H1 (cell line): ENCODE measurements at regions not wholly inside any gene's neighbourhood (a gene's known extent, or its start where the extent isn't known, plus 50 kb on each side); places are given as distances from the start of the nearest gene placed in this dataset.
A peak's percentile ranks its signal among the peaks of the same experiment; 100 is the strongest.

Source experiments
- CTCF ChIA-PET: fragments of 300-600 bp; sonication (Branson Sonifier 250); formaldehyde crosslinking; loops from one replicate; lab custom pipeline; 2021; ENCODE audit not compliant: partially characterized antibody; lab: Charles Lee
- POLR2A ChIA-PET: fragments of 300-600 bp; sonication (Branson Sonifier 250); formaldehyde crosslinking; loops from one replicate; lab custom pipeline; 2021; ENCODE audit warnings: inconsistent platforms; ENCODE audit not compliant: partially characterized antibody; lab: Charles Lee
- DNase-seq, 2 experiments: peaks; one replicate each; pipeline versions ENCODE4 v3.0.0 to v3.0.0-alpha.2; 2010 to 2022; ENCODE audit warnings: low spot score in 2 of 2, low read depth in 1 of 2, mixed read lengths in 1 of 2
- FAIRE-seq: peaks from 2 replicates; lab custom pipeline; 2011; peaks lifted over from hg19 to GRCh38; lab: Jason Lieb, UNC
- H2AFZ ChIP-seq: 2 replicates; pipeline ENCODE4 v1.8.1; 2012; ENCODE audit warnings: low read length, inconsistent platforms
- H2AK5ac ChIP-seq: 2 replicates; pipeline ENCODE4 v1.6.1; 2013; ENCODE audit warnings: low read depth, low read length
- H2BK120ac ChIP-seq: replicated peaks from 2 replicates; pipeline ENCODE3; 2013; ENCODE audit warnings: low read depth, low read length, inconsistent platforms
- H2BK12ac ChIP-seq: 2 replicates; pipeline ENCODE4 v1.6.1; 2013; ENCODE audit warnings: low read depth, low read length
- H2BK15ac ChIP-seq: 2 replicates; pipeline ENCODE4 v1.6.1; 2013; ENCODE audit warnings: low read length
- H2BK20ac ChIP-seq: 2 replicates; pipeline ENCODE4 v1.6.1; 2013; ENCODE audit warnings: low read length
- H2BK5ac ChIP-seq: 2 replicates; pipeline ENCODE4 v1.6.1; 2013; ENCODE audit warnings: low read depth, low read length
- H3K14ac ChIP-seq: 2 replicates; pipeline ENCODE4 v1.6.1; 2013; ENCODE audit warnings: inconsistent platforms; ENCODE audit not compliant: insufficient read length
- H3K18ac ChIP-seq: 2 replicates; pipeline ENCODE4 v1.6.1; 2013; ENCODE audit warnings: low read length; ENCODE audit errors: extremely low read depth
- H3K23ac ChIP-seq: 2 replicates; pipeline ENCODE4 v1.6.1; 2013; ENCODE audit warnings: inconsistent platforms; ENCODE audit not compliant: insufficient read length
- H3K23me2 ChIP-seq: 2 replicates; pipeline ENCODE4 v1.6.1; 2013; ENCODE audit warnings: low read depth, low read length
- H3K27ac ChIP-seq: 2 replicates; pipeline ENCODE4 v1.6.1; 2011; ENCODE audit warnings: low read depth, low read length, inconsistent platforms
- H3K27me3 ChIP-seq, 4 experiments: replicated peaks in 1 of 4; 1 replicate in 1 of 4; 2 replicates in 3 of 4; pipeline versions ENCODE4 v1.6.1 to v1.8.1; 2011 to 2013; ENCODE audit warnings: low read length in 3 of 4, mild to moderate bottlenecking in 3 of 4, inconsistent platforms in 2 of 4, mixed read lengths in 2 of 4, moderate library complexity in 1 of 4; ENCODE audit not compliant: control insufficient read depth in 3 of 4, insufficient read depth in 3 of 4; ENCODE audit errors: extremely low read depth in 1 of 4
- H3K36me3 ChIP-seq, 4 experiments: 2 replicates each; pipeline versions ENCODE4 v1.6.1 to v1.8.1; 2011 to 2013; ENCODE audit warnings: mild to moderate bottlenecking in 4 of 4, low read length in 3 of 4, moderate library complexity in 2 of 4, control low read depth in 1 of 4, inconsistent platforms in 1 of 4; ENCODE audit not compliant: insufficient read depth in 4 of 4, control insufficient read depth in 2 of 4
- H3K4ac ChIP-seq: replicated peaks from 2 replicates; pipeline ENCODE3; 2013; ENCODE audit warnings: low read length, low read depth, mixed read lengths, inconsistent platforms; ENCODE audit not compliant: insufficient read length
- H3K4me1 ChIP-seq, 4 experiments: replicated peaks in 1 of 4; 1 replicate in 1 of 4; 2 replicates in 3 of 4; pipeline versions ENCODE4 v1.6.1 to v1.8.1; 2011 to 2013; ENCODE audit warnings: low read length in 3 of 4, inconsistent platforms in 2 of 4, mixed read lengths in 1 of 4; ENCODE audit not compliant: insufficient read depth in 4 of 4, control insufficient read depth in 3 of 4
- H3K4me2 ChIP-seq, 2 experiments: 2 replicates each; pipeline versions ENCODE4 v1.6.1 to v1.8.1; 2011 to 2013; ENCODE audit warnings: low read depth in 2 of 2, low read length in 2 of 2, control low read depth in 1 of 2, inconsistent platforms in 1 of 2, mild to moderate bottlenecking in 1 of 2; ENCODE audit not compliant: insufficient read depth in 1 of 2
- H3K4me3 ChIP-seq, 4 experiments: fragments of 200-600, 300-600 bp in 1 of 4; sonication (generic), shearing (Covaris generic), sonication (Bioruptor Twin) in 1 of 4; 2 replicates each; pipeline versions ENCODE4 v1.5.1 to v1.8.1; 2011 to 2016; ENCODE audit warnings: low read length in 4 of 4, low read depth in 3 of 4, control low read depth in 2 of 4, inconsistent platforms in 2 of 4, mild to moderate bottlenecking in 2 of 4, mixed read lengths in 1 of 4, moderate library complexity in 1 of 4; ENCODE audit not compliant: insufficient read depth in 2 of 4; ENCODE audit errors: extremely low read depth in 1 of 4
- H3K56ac ChIP-seq: replicated peaks from 2 replicates; pipeline ENCODE3; 2013; ENCODE audit warnings: low read depth, mild to moderate bottlenecking, mixed read lengths, low read length, inconsistent platforms; ENCODE audit not compliant: insufficient read length
- H3K79me1 ChIP-seq: 2 replicates; pipeline ENCODE4 v1.6.1; 2013; ENCODE audit warnings: low read depth, low read length, control low read depth
- H3K79me2 ChIP-seq, 2 experiments: 2 replicates each; pipeline versions ENCODE4 v1.6.1 to v1.8.1; 2012 to 2013; ENCODE audit warnings: low read length in 2 of 2, mild to moderate bottlenecking in 2 of 2, inconsistent platforms in 1 of 2; ENCODE audit not compliant: insufficient read depth in 2 of 2, control insufficient read depth in 1 of 2
- H3K9ac ChIP-seq, 4 experiments: replicated peaks in 1 of 4; 1 replicate in 1 of 4; 2 replicates in 3 of 4; pipeline versions ENCODE4 v1.6.1 to v1.8.1; 2011 to 2013; ENCODE audit warnings: low read depth in 3 of 4, low read length in 3 of 4, control low read depth in 2 of 4, mild to moderate bottlenecking in 2 of 4, moderate library complexity in 2 of 4, inconsistent platforms in 1 of 4; ENCODE audit errors: extremely low read depth in 1 of 4
- H3K9me3 ChIP-seq, 2 experiments: 2 replicates each; pipeline versions ENCODE4 v1.6.1 to v1.8.1; 2012 to 2013; ENCODE audit warnings: mild to moderate bottlenecking in 2 of 2, moderate library complexity in 2 of 2, control low read depth in 1 of 2, inconsistent platforms in 1 of 2, low read depth in 1 of 2, low read length in 1 of 2, mixed read lengths in 1 of 2; ENCODE audit not compliant: insufficient read depth in 2 of 2
- H4K20me1 ChIP-seq, 2 experiments: replicated peaks in 1 of 2; 2 replicates each; pipeline versions ENCODE3 to v1.8.1; 2011 to 2013; ENCODE audit warnings: inconsistent platforms in 2 of 2, low read length in 2 of 2, mild to moderate bottlenecking in 1 of 2; ENCODE audit not compliant: insufficient read depth in 2 of 2, control insufficient read depth in 1 of 2
- H4K5ac ChIP-seq: 2 replicates; pipeline ENCODE4 v1.6.1; 2013; ENCODE audit warnings: low read length, low read depth, mixed read lengths, inconsistent platforms; ENCODE audit not compliant: insufficient read length
- H4K8ac ChIP-seq: 2 replicates; pipeline ENCODE4 v1.8.0; 2013; ENCODE audit warnings: mild to moderate bottlenecking, moderate library complexity, low read length, inconsistent platforms; ENCODE audit not compliant: insufficient read depth; ENCODE audit errors: extremely low read depth
- H4K91ac ChIP-seq: replicated peaks from 2 replicates; pipeline ENCODE3; 2013; ENCODE audit warnings: low read length, mixed read lengths, inconsistent platforms; ENCODE audit not compliant: insufficient read length
- ATF3 ChIP-seq: IDR thresholded peaks from 2 replicates; pipeline ENCODE4 v1.6.1; 2011; ENCODE audit warnings: low read depth, mild to moderate bottlenecking, low read length; ENCODE audit not compliant: insufficient read depth
- CHD2 ChIP-seq: IDR thresholded peaks from 2 replicates; pipeline ENCODE4 v1.6.1; 2012; ENCODE audit warnings: low read length, improper control_type of control experiment
- CTCF ChIP-seq, 3 experiments: IDR thresholded peaks; 1 replicate in 2 of 3; 2 replicates in 1 of 3; pipeline versions ENCODE4 v1.5.1 to v1.6.1; 2011; ENCODE audit warnings: low read length in 3 of 3, mild to moderate bottlenecking in 3 of 3, inconsistent platforms in 2 of 3, low read depth in 1 of 3, moderate library complexity in 1 of 3; ENCODE audit not compliant: insufficient read depth in 1 of 3; ENCODE audit errors: control extremely low read depth in 1 of 3
- EGR1 ChIP-seq: IDR thresholded peaks from 2 replicates; pipeline ENCODE4 v1.6.1; 2011; ENCODE audit warnings: low read depth, low read length, borderline replicate concordance
- EP300 ChIP-seq, 2 experiments: IDR thresholded peaks; 1 replicate in 1 of 2; 2 replicates in 1 of 2; pipeline ENCODE4 v1.6.1; 2011 to 2012; ENCODE audit warnings: low read depth in 2 of 2, low read length in 2 of 2, mild to moderate bottlenecking in 2 of 2, borderline replicate concordance in 1 of 2, inconsistent platforms in 1 of 2, moderate library complexity in 1 of 2
- EZH2 ChIP-seq: fragments of 200-600 bp; sonication (generic); IDR thresholded peaks from 2 replicates; pipeline ENCODE4 v1.7.1; 2012; ENCODE audit warnings: low read depth, mild to moderate bottlenecking, moderate library complexity, low read length, inconsistent platforms; ENCODE audit not compliant: severe bottlenecking
- JUND ChIP-seq: IDR thresholded peaks from 2 replicates; pipeline ENCODE4 v1.6.1; 2011; ENCODE audit warnings: mild to moderate bottlenecking, improper control_type of control experiment, low read length
- SRF ChIP-seq: IDR thresholded peaks from 2 replicates; pipeline ENCODE4 v1.6.1; 2011; ENCODE audit warnings: mild to moderate bottlenecking, low read depth, low read length, moderate library complexity
- TAF7 ChIP-seq: optimal IDR thresholded peaks from 2 replicates; pipeline ENCODE3; 2011; ENCODE audit warnings: low read depth, mild to moderate bottlenecking, inconsistent platforms, low read length, moderate library complexity, borderline replicate concordance
- TCF12 ChIP-seq: IDR thresholded peaks from 2 replicates; pipeline ENCODE4 v1.6.1; 2011; ENCODE audit warnings: low read depth, mild to moderate bottlenecking, low read length
- WGBS, 2 experiments: shearing (Covaris generic) in 1 of 2; methylation state at CpG; one replicate each; pipeline versions ENCODE4 v1.1.6 to v1.1.7; 2013 to 2015; ENCODE audit warnings: low lambda C conversion rate in 2 of 2, mixed read lengths in 2 of 2, inconsistent platforms in 1 of 2, low coverage in 1 of 2, missing lambda C conversion rate in 1 of 2; ENCODE audit not compliant: insufficient replicate concordance in 2 of 2, insufficient coverage in 1 of 2, insufficient read length in 1 of 2; ENCODE audit errors: extremely low coverage in 1 of 2, missing lambda C conversion rate in 1 of 2; 5-methylcytosine and 5-hydroxymethylcytosine counted together

GRCh38 chr15:62253294-62253693, 88.2 kb upstream of the C2CD4B start:
- Histone ChIP-seq H2BK15ac (0 out of 2 replicates have a peak overlapping the region, but pooled peaks have one; percentile 88), H3K36me3 (no peaks in the 10 kb centered on the region), H3K56ac (no peak overlapping the region), H2BK12ac (peak overlapping the region; percentile 90; the same call in 1 of the 2 replicates), H4K91ac (peak overlapping the region; percentile 79), H2AFZ (no peak overlapping the region), H4K20me1 (no peaks in the 10 kb centered on the region), H4K8ac (no peak overlapping the region), H3K4me2 (no peak overlapping the region), H3K4me1 (peaks cover 0 to 4% (median under 1%) of the 10 kb centered on the region in 4 experiments; a peak in 1 of 7 replicates), H3K23ac (no peak overlapping the region), H3K9me3 (0 out of 4 replicates have a peak, but pooled peaks cover 0 to 3% of the 10 kb centered on the region in 2 experiments), H3K18ac (no peak overlapping the region), H3K9ac (no peak overlapping the region), H3K79me1 (no peaks in the 10 kb centered on the region), H2BK20ac (0 out of 2 replicates have a peak overlapping the region, but pooled peaks have one; percentile 32), H3K14ac (no peak overlapping the region), H3K79me2 (no peaks in the 10 kb centered on the region), H2BK120ac (peak overlapping the region; percentile 18), H3K27me3 (no peaks in the 10 kb centered on the region), H3K4me3 (no peak overlapping the region), H2AK5ac (peak overlapping the region; percentile 39; the same call in 1 of the 2 replicates), H3K4ac (no peak overlapping the region), H3K27ac (no peak overlapping the region), H2BK5ac (no peak overlapping the region), H3K23me2 (no peaks in the 10 kb centered on the region), H4K5ac (no peak overlapping the region)
- FAIRE-seq (no peak), DNase-seq (no peak)
- CTCF ChIA-PET = interaction anchor here (0.9 to 17.9 kb wide), 23 partner anchors 7 to 315 kb away, joined by 3 to 229 read pairs (median 5); partner anchors contain the start of genes C2CD4A and C2CD4B
- POLR2A ChIA-PET = no interaction called here
- WGBS, 2 experiments = 72% methylated on average over 5 of the region's 5 CpGs; no CpG with 5 or more reads in 1 of the 2 experiments
- TF ChIP-seq EP300 (IDR thresholded peaks at IDR 0.05; ENCODE audit: borderline replicate concordance in 1 of 2, low read depth in 2 of 2, low read length in 2 of 2) (no peak), EGR1 (no peak), TAF7 (no peak), ATF3 (no peak), TCF12 (no peak), SRF (no peak), JUND (no peak), CTCF (IDR thresholded peaks at IDR 0.05; ENCODE audit: control extremely low read depth in 1 of 3, insufficient read depth in 1 of 3, low read depth in 1 of 3, low read length in 3 of 3) (peak in 2 of 3 experiments; percentile 14 to 30; a peak in 2 of 4 replicates), CHD2 (no peak), EZH2 (no peak)
